Fibroblast of the conjunctiva (primary cell): ENCODE measurements at regions not wholly inside any gene's neighbourhood (a gene's known extent, or its start where the extent isn't known, plus 50 kb on each side); places are given as distances from the start of the nearest gene placed in this dataset.

Experiments
- DNase-seq: peaks from one replicate; pipeline ENCODE4 v3.0.0-alpha.2; 2010; ENCODE audit warnings: low read depth

DNA sequence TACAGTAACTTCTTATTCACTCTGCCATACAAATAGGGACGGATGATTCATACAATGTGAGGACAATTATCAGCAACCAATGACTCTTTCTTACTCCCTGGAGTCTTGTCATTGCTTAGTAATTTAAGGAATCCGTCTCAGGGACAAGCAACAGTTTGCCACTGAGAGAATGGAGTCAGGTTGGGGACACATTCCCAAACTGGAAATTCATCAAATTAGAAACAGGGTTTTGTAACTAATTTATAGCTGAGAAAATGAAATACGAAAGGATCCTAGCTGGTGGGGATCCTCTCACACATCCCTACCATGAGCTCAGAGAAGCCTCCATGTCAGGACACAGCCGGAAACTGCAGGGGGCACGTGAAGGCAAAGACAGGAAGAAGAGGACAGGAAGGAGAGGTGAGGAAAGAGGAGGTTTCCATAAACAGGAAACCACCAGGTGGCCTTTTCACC, 50.4 kb upstream of the KDR start:
- no peak for DNase-seq

DNA sequence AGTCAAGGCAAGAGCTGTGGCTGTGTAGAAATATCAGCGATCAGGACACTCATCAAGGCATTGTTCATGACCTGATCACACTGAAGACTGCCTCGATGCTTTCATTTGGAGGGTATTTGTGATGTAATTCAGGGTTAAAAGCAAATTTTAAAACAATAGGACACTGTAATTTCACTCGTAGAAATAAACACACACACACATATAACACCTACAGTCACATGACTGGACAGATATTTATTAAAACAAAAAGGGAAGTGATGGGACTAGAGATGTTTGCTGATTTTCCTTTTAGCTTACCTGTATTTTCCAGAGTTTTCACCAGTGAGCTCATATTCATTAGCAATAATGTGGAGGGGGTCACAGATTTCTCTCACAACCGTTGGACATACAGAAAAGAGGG, 51.1 kb upstream of the KDR start:
- DNase-seq: no peak

DNA sequence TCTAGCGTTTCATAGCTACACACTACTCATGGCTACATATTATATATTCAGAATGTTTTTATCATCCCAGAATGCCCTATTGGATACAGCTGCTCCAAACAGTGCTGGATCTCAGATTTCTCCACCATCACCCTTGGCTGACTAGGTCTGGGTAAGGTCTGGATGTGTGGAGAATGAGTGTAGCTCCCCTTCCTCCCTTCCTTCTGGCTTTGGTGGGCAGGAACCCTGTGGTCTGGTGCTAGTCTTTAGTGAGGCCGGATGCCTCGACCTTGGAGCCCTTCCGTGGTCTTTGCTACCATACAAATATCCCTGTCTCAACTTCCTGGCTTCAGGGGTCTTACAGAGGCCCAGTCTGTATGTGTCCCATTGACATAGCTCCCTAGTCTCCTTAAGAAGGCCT, 52.1 kb upstream of the KDR start:
- no peak for DNase-seq

DNA sequence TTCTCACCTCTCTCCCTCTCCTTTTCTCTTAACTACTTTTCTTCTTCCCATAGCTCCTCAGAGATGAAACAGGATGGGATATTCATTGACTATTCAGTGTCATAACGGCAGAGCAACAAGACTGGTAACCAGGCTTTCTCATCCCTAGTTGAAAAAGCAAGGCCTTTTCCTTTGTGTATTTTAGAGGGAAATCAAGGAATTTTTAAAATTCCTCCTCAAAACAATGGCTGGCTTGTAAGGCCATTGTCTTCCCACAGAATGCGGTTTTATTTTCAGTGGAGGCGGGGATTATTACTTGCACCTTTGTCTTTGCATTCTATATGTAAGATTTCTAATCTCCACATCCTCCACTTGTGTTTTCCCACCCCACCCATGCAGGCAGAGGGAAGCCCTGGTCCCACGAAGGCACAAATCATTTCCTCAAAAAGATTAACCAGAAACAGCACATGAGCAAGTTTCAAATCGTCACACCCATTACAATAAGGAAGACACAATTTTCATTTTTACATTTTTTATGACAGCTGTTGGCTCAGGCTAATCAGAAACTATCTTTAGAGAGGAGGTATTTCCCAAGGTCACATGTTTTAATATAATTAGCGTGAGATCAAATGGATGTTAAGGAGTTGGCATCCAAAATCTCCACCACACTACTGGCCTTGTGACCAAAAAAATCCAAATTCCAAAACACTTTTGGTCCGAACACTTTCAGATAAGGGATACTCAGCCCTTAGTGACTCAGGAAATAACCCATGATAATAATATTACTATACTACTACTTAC, 53.0 kb upstream of the KDR start:
- no peak for DNase-seq

DNA sequence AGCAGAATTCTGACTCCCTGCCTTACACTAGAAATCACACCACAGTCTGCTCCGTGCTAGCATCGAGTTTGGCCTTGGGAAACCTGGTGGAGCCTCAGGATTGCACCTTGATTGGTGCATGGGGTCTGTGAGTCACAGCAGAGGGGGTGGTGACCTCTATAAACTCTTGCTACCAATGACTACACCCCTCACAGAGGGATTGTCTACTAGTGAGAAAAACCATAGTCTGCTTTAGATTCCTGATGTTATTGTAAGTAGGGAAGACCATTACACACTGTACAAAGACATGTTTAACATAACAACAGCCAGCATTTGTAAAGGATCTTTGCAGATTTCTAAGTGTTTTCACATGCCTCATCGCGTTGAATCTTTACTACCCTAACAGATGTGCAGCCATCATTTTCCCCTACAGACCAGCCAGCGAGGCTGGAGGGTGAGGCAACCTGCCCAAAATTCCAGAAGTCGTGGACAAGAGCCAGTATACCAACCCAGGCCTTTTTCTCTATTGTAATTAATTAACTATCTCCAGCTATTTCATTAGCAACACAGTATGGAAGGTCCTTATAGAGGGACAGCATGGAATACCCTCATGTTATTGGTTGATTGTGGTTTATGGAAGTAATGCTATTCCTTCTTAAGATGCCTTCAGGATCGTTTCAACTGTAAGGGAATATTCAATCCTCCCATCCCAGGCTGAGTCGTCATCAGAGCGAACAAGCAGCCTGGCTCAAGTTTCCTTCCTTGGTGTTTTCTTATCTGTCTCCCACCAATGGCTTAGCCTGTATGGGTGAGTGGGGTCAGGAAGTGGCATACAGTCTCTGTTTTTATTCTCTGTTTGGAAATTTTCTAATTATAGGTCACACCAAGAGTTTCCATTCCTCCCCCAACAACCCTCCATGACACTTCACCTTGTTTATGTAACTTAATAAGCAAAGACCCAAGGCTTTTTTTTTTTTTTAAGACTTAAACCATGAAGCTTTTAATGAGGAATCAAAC, 55.9 kb upstream of the KDR start:
- DNase-seq: no peak

DNA sequence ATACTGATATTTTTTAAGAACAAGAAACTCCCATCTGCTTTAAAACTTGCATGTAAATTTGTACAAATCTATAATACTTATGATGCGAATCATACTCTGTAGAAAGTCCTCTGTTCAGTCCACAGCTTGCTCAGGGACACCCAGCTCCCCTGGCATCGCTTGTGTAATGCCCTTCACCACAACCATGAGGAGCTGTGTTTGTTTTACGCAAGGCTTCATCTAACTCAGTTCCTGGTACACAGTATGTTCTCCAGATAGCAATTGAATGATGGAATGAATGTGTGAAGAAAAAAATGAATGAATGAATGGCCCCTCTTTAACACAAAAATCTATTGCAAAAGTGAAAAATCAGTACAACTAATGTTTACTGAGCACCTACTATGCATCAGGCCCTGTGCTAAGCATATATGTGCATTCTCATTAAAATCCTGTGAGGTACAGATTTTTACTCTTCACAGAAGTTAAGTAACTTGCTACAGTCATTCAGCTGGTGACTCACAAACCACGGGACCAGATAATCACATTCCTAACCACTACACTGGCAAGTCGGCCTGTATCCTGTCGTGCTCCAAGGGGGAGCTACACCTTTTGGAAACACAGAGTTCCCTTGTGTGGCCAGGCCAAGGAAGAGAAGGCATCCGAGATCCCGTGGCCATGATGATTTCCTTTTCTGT, 58.7 kb upstream of the KDR start:
- DNase-seq: peak; percentile 63

DNA sequence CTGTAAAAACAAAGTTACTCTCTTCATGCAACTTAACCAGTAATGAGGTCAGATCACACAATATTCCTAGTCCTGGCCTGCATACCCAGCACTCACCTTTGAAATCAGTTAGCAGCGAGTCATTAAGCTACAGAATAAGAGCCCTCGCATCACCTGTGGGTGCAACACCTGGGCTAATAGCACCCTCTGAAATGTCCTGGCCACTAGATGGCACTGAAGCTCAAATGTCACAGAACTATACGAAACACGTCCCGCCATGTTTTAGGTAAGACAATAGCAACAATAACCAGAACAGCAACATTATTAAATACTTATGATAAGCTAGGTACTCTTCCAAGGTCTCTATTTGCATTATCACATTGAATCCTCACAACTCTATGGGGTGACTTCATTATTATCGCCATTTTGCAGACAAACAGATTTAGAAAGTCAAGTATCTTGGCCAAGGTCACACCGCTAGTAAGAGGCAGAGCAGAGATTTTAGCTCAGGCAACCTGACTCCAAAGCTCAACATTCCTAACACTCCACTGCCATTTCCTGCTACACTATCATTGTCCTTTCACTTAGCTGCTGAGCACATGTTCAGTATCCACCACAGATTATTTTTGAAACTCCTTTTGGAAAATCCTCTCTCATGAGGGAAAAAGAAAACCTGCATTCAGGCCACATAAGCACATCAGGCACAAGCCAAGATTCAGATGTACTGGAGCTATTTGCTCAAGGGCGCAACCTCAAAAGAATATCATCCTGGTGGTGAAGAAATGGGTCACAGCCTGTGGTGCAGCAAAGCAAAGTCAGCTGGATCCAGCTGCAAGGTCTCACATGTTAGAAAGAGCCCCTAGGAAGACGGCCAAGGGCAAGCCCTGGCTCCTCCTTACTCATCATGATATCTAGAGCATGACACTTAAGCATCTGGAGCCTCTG, 59.5 kb upstream of the KDR start:
- peak; percentile 26 for DNase-seq

DNA sequence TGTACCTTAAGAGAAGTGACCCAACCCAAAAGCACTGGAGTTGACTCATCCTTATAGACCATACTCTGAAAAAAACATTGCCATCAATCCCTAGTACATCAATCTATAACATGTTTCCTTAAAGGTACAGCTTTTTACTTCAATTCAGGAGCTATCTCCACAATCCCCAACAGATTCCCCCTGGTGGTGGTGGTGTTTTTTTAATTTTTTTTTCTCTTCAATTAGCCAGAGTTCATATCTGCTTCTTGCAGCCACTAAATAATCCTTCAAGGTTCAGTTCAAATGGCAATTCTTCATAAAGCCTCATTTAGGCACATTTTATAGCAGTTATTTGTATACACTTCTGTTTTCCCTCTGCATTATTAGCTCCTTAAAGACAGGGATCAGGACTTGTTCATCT, 60.7 kb upstream of the KDR start:
- no peak for DNase-seq

DNA sequence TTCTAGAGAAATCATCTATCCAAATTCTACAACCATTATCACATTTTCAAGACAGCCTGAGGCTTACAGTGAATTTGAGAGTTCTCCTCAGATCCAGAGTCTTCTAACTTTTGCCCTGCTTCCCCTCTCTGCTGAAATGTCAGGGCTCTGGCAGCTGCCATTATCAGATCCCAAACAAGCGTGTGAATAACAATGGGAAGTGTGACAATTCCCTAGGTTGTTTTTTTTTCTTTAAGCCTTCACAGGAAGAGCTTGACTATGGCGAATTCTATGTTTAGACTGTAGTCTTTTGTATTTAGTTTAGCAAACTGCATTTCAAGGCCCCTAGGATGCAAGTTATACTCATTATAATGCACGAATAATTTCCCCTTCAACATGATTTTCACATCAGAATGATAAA, 61.3 kb upstream of the KDR start:
- DNase-seq: no peak

DNA sequence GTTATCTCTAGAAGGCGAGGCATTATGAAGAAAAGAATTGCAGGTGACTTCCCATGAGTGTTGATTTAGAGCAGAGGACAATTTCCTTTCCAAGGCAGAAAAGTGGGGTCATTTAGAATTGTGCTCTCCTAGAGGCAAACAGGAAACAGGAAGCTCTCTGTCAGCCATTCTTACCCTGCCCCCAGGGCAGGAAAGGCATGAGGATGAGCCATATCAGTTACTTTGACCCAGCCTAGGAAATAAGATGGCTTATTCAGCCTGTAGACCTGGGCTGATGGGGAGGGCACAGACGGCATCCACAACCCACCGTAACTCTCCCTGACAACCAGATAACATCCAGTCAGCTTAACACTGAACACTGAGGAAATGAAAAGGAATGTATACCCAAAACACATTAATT, 88.8 kb upstream of the KDR start:
- DNase-seq: no peak

DNA sequence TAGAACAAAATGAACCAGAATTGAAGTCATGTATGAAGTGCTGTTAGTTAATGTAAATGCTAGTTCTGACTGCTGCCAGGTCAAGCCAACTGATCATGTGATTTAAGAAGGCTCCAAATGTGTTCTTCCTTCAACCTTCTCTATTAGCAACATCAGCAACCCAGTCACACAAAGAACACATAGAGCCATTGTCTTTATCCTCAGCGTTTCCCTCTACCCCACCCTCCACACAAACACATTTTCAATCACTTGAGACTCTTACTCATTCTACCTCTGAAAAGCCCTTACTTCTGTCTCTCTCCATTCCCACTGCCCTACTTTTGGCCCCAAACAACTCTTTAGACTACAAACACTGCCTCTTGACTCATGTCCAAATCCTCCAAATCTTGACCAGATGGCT, 89.7 kb upstream of the KDR start:
- DNase-seq: peak; percentile 28

DNA sequence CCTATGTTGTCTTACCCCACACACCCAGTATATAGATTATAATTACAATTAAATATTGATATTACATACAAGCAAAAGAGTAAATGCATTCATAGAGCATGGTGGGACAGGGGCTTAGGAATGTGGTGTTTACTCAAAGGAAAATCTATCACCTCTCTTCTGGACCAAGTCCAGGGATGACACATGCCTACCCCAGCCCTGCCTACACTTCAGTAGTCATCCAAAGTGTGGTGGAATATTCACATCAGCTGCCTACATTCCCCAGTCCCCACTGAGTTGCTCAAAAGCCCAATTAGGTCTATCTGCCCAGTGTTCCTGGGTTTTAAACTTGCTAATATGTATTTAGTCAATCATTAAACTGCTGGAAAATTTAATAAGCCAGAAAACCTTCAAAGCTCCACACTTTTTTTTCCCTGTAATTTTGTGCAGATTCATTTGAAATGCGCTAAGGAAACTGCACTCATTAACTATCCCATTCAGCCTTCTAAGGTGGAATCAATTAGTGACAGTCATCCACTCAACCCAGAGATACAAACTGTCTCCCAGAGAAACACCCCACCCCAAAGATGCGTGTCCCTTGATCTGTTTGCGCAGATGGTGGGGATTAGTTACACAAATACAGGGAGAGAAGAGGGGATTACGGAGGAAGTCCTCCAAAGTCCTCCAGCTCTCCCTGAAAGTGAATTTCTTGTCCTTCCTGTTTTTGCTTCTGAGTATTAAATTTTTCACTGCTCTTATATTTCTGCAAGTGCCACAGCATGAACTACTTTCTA, 91.7 kb upstream of the KDR start:
- peak; percentile 24 for DNase-seq

DNA sequence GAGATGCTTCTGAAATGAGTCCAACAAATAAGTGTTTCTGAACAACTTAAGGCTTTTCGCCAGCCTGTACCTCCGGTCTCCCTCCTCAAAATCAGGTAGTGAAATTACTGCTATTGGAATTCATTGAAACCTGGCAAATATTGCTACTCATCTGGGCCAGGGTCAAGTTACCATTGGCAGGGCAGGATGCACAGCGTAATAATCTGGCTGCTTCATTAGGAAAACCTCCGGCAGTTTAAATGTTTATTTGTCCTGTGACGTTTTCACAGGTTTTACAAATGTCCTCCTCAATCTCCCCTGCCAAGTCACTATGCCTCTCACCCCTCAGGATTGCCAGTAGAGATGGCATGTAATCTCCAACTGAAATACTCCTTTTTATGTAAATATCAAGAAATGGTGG, 92.6 kb upstream of the KDR start:
- no peak for DNase-seq

DNA sequence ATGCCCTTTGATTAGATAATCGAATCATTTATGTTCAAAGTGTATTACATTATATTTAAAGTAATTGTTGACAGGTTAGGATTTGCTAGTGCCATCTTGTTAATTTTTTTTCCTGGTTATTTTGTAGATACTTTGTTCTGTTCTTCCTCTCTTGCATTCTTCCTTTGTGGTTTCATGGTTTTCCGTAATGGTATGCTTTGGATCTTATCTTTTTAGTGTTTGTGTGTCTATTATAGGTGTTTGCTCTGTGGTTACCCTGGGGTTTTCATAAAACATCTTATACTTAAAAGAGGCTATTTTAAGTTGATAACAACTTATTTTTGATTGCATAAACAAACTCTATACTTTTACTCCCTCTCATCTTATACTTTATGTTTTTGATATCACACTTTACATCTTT, 108.2 kb upstream of the SRD5A3 start:
- DNase-seq: no peak

DNA sequence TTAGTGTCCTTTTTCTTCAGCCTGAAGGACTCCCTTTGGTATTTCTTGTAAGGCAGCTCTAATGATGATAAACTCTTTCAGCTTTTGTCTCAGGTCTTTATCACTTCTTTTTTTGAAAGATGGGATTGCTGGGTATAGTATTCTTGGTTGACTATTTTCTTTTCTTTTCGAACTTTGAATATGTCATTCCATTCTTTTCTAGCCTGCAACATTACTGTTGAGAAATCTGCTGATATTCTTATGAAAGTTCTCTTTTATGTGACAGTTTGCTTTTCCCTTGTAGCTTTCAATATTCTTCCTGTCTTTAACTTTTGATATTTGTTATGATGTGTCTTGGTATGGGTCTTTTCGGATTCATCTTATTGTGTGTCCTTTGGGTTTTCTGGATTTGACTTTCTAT, 107.6 kb upstream of the SRD5A3 start:
- DNase-seq: no peak

DNA sequence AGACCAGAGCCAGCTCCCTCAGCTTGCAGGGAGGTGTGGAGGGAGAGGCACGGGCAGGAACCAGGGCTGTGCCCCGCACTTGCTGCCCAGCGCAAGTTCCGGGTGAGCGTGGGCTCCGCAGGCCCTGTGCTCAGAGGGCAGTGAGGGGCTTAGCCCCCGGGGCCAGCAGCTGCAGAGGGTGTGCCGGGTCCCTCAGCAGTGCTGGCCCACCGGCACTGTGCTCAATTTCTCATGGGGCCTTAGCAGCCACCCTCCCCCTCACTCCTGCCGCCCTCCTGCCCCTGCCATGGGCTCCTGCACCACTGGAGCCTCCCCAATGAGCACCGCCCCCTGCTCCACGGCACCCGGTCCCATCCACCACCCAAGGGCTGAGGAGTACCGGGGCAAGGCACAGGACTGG, 104.6 kb upstream of the SRD5A3 start:
- DNase-seq: no peak

DNA sequence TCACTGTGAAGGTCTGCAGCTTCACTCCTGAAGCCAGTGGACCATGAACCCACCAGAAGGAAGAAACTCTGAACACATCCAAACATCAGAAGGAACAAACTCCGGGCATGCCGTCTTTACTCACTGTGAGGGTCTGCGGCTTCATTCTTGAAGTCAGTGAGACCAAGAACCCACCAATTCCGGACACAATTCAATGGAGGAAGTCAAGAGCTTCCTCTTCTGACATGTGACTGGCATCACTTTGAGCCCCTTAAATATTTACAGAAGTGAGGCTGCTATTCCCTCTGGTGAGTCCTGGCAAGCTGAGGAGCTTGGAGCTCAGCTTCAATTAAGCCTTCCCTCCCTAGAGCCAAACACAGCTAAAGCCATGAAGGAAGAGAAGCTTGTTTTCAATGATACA, 103.5 kb upstream of the SRD5A3 start:
- no peak for DNase-seq

DNA sequence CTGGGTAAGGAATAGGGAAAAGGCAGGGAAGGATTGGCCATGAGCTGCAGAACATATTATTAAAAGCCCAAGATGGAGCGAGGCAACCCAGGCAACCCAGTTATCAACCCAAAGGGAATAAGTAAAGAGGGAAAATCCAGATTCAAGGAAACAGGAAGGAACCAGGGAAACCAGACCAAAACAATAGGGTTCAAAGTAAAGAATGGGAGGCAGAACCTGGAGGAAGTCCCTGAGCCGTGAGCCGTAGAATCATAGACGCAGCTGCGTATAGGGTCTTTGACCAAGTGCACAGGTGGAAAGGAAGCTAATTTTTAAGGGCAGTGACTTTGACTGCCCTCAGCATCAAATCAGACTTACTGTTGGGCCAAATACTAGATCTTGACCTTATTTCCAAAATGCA, 98.5 kb upstream of the SRD5A3 start:
- no peak for DNase-seq

DNA sequence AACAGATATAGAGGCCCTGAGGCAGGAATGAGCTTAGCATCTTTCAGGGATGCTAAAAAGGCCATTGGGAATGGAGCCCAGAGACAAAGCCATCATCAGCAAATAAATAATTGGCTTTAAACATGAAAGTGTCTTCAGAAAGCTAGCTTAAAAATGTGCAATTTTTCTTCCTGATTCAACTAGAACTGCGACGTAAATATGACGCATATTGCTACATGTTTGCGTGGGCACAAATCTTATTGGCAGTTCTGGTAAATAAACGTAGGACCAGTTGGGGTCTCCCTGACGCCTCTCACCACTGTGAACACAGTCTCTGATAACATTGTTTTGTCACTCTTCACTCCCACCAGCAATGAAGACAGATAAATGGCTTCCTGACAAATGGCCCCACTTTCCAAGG, 97.3 kb upstream of the SRD5A3 start:
- no peak for DNase-seq

DNA sequence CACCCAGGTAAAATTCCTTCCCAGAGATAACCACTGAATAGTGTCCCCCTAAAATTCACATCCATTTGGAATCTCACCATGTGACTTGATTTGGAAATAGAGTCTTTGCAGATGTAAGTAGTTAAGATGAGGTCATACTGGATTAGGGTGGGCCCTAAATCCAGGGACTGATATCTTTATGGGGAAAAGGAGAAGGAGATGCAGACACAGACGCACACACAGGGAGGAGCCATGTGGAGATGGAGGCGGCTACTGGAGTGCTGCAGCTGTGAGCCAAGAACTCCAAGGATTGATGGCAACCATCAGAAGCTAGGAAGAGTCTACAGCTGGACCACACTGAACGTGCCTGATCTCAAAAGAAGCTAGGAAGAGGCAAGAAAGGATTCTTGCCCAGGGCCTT, 96.6 kb upstream of the SRD5A3 start:
- DNase-seq: no peak

DNA sequence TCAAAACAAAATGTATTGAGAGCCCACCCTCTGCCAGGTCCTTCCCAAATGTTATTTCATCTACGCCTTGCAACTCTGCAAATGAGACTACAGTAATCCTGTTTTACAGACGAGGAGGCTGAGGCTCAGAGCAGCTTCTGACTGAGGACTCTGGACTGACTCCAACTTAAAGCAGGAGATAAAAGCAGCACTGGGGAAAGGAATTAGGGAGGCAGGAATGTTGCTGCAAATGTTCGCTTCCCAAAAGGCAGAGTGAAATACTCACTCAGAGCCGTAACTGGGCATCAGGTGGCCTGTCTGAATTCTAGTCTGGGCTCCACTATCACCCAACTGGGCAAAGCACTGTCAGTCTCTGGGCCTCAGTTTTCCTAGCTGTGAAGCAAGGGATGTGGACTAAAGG, 94.7 kb upstream of the SRD5A3 start:
- no peak for DNase-seq
